ENCODE measurements at regions not wholly inside any gene's neighbourhood (a gene's known extent, or its start where the extent isn't known, plus 50 kb on each side); places are given as distances from the start of the nearest gene placed in this dataset.

DNA sequence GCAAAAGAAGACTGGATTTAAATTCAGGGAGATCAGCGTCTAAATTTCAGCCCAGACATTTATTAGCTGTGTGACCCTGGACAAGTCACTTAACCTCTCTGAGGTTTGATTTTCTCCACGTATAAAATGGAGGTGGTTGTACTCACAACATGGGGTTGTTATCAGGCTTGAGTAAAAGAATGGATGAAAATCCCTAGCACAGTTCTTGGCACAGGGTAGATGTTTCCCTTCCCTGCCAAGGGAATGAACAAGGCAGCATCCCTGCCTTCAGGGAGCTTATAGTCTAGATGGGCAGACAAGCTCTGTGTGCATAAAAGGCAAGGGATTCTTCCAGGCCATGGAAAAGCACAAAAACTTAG is 50.2 kb upstream of the MRPS22 start:
- TF ChIP-seq, protein P1, sequence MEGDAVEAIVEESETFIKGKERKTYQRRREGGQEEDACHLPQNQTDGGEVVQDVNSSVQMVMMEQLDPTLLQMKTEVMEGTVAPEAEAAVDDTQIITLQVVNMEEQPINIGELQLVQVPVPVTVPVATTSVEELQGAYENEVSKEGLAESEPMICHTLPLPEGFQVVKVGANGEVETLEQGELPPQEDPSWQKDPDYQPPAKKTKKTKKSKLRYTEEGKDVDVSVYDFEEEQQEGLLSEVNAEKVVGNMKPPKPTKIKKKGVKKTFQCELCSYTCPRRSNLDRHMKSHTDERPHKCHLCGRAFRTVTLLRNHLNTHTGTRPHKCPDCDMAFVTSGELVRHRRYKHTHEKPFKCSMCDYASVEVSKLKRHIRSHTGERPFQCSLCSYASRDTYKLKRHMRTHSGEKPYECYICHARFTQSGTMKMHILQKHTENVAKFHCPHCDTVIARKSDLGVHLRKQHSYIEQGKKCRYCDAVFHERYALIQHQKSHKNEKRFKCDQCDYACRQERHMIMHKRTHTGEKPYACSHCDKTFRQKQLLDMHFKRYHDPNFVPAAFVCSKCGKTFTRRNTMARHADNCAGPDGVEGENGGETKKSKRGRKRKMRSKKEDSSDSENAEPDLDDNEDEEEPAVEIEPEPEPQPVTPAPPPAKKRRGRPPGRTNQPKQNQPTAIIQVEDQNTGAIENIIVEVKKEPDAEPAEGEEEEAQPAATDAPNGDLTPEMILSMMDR (IDR thresholded peaks at IDR 0.05): no peak
- no peak for TF ChIP-seq POLR2AphosphoS5 (IDR thresholded peaks at IDR 0.05)
- TF ChIP-seq POLR2A (IDR thresholded peaks at IDR 0.05): no peak

Measured in upper lobe of left lung (tissue), 4 donors.